IPS DF 19.7 (cell line): ENCODE measurements at regions not wholly inside any gene's neighbourhood (a gene's known extent, or its start where the extent isn't known, plus 50 kb on each side); places are given as distances from the start of the nearest gene placed in this dataset.

Experiments used
- DNase-seq: peaks from one replicate; pipeline ENCODE4 v3.0.0-alpha.2; 2013; ENCODE audit warnings: low read depth, low spot score

DNA sequence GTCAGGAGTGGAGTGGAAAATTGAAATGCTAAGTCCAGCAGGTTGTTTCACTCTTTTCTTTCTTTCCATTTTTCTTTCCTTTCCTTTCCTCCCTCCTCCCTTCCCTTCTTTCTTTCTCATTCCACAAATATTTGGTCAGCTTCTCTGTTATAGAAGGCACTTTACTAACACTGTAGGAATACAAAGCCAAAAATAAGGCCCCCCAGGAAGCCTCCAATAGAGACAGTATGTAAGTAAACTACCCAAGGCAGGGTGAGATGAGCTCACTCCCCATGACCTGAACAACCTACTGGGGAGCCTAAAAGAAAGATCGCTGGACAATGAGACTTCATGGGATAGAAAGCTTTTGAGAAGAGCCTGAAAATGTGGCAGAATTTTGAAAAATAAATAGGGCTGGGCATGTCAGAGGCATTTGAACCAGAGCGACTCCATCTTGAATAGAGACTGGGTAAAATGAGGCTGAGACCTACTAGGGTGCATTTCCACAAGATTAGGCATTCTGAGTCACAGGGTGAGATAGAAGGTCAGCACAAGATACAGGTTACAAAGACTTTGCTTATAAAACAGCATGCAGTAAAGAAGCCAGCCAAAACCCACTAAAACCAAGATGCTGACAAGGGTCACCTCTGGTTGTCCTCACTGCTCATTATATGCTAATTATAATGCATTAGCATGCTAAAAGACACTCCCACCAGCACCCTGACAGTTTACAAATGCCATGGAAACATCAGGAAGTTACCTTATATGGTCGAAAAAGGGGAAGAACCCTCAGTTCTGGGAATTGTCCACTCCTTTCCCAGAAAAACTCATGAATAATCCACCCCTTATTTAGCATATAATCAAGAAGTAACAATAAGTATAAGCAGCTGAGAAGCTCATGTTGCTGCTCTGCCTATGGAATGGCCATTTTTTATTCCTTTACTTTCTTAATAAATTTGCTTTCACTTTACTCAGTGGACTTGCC, 158.9 kb upstream of the EGFLAM start:
- no peak for DNase-seq

- DNase-seq, result no peak
Observed at GRCh38 chr5:38094889-38095288, 163.5 kb upstream of the EGFLAM start.

- no peak for DNase-seq
Observed at GRCh38 chr5:38093855-38094254, 164.5 kb upstream of the EGFLAM start.

- no peak for DNase-seq
Observed at GRCh38 chr5:38086777-38087176, 171.6 kb upstream of the EGFLAM start.

GRCh38 chr5:38079620-38080402, 178.5 kb upstream of the EGFLAM start:
- DNase-seq, result no peak

DNA sequence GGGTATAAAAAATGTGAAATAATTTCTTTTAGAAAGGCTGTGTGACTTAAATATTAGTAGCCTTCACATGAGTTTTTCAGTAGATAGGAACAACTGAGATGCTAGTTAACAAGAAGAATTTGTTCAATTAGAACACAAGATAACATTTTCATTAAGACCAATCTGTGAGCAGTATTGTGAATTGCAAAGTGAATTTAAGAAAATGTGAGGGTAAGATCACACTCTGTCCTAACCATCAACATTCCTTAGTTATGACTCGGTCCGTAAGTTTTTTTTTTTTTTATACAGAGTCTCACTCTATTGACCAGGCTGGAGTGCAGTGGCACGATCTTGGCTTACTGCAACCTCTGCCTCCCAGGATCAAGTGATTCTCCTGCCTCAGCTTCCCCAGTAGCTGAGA, 180.2 kb upstream of the EGFLAM start:
- DNase-seq, result no peak

DNA sequence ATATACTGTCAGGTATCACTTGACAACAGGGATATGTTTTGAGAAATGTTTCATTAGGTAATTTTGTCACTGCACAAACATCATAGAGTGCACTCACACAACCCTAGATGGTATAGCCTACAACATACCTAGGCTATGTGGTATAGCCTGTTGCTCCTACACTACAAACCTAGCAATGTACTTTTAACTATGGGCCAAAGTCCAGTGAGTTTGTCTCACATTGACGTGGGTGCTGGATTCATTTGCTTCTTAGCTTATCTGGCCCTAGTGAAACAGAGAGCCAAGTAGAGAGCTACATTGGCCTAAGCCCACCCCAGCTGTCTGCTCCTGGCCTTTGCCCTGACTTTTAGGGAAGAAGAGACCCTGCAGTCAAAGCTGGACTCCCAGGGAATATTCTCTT, 180.7 kb upstream of the EGFLAM start:
- DNase-seq, result no peak

DNA sequence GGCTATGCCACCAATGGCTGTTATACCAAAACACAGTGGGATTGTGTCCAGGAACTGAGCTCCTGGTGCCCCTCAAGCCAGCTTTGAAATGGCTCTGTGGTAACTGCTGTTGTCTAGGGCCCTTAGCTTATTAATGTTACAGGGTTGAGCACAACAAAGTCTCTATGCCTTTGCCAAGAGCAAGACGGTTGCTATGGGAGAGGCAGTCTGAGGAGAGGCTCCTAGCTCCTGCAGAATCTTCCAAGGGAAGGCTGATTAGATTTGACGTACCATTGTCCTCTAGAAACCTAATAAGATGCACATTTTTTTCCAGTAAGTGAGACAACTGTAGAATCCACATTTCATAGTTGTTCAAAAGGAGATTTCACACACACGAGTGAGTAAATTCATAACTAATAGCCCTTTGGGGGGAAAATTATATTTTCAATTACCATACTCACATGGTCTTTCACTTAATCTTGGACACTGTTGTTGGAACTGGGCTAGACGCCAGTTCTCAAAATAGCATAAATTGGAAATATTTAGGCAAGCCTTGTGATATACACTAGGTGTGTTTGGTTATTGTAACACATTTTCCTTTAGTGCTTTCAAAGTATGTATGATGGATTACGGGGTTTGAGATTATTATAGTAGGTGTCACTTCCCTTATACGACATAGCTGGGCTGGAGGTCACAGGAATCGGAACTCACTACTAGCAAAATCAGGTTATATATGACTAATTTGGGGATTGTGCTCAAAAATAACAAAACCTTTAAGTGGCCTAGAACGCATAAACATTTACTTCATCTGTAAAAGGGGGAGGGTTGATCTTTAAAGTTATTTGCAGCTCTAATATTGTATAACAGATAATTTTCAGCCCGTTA, 186.3 kb upstream of the EGFLAM start:
- no peak for DNase-seq

GRCh38 chr5:38070304-38070950, 187.9 kb upstream of the EGFLAM start:
- DNase-seq, result no peak

GRCh38 chr5:38069360-38069759, 189.0 kb upstream of the EGFLAM start:
- no peak for DNase-seq

DNA sequence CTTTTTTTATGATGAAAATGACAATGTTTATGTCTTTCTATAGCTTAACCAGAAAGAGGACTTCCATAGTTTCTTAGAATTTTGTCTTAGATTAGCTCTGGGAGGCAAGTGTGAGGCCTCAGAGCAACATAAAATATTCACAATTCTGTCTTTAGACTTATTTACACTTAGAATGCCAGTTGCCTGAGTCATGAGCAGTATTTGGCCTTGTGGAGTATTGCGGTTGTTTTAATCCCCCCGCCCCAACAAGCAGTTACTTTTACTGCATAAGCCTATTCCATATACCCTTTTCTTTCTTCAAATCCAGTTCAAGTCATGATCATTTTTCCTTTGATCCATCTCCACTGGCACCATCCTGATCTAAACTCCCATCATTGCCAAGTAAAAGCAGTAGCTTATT, 198.0 kb upstream of the EGFLAM start:
- no peak for DNase-seq

DNA sequence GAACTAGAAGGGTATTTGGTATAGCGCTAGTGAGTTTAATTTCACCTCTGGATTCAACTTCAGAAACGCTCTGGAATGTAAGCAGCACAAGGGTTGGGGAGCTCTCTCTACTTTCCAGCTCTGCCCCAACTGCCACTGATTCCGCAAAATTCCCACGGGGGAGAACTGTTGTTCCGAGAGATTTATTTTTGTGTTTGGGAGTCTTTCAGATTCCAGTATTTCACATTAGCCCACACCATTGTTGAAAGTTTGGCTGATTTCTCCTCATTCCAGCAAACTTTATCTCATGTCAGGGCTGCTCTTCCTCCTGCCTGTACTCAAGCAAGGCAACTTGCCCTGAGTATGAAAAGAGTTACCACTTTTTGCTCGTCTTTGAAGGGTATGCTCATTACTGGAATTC, 198.5 kb upstream of the EGFLAM start:
- no peak for DNase-seq

DNA sequence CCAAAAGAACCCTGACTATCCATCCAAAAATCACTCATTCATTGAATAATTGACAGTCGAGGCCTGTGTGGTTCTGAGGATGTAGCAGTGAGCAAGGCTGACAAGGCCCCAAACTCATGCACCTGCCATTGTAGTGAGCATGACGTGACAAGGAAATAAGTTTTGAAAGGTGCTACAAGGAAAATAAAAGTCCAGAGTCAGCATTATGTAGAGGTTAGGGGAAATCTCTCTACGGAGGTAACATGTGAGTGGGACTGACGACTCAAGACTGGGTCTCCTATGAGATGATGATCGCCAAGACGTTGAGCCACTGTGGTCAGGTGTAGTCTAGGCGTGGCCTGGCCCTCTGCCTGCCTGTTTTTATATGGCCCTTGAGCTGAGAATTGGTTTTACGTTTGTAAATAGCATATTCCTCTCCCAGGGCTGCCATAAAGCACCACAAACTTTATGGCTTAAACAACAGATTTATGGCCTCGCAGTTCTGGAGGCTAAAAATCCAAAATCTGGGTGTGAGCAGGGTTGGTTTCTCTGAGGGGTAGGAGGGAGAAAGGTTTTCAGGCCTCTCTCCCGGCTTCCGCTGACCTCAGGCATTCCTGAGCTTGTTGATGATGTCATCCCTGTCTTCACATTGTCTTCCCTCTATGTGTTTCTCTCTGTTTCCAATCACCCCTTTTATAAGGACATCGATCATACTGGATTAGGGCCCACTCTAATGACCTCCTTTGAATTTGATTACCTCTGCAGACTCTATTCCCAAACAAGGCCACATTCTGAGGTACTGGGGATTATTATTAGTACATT, 206.4 kb upstream of the EGFLAM start:
- DNase-seq, result no peak

DNA sequence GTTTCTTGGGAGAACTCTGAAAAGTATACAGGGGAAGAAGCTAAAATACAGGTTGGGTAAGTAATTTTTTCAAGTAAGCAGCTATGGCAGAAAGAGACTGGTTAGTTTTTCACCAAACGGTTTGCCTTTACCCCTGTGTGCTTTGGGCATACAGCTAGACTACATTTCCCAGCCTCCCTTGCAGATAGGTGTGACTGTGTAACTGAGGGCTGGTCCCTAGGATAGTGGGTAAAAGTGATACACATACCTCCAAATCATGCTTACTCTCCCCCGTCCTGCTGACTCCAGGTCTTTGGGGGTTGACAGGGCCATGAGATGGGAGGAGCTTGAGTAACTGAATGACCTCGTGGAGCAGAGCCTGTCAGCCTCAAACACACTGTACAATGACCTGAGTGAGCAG, 208.6 kb upstream of the GDNF start:
- no peak for DNase-seq

DNA sequence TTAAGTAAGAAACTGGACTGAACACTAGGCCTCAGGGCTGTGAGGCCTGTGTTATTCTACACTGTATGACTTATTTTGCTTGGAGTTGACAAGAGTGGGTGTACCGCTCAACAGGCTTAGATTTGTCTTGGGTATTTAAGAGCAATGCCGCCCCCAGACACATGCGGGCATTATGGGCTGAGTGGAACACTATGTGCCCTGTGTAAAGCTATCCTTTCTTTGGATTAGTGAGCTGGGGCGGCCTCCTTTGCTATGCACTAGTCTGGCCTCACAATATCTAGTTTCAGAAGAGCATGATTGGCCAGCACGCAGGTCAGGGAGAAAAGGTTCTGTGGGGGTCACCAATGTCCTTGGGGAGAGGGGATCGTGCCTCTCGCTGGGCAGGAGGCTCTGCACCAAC, 206.3 kb upstream of the GDNF start:
- no peak for DNase-seq

- no peak for DNase-seq
Observed at GRCh38 chr5:38045446-38045845, 205.6 kb upstream of the GDNF start.

DNA sequence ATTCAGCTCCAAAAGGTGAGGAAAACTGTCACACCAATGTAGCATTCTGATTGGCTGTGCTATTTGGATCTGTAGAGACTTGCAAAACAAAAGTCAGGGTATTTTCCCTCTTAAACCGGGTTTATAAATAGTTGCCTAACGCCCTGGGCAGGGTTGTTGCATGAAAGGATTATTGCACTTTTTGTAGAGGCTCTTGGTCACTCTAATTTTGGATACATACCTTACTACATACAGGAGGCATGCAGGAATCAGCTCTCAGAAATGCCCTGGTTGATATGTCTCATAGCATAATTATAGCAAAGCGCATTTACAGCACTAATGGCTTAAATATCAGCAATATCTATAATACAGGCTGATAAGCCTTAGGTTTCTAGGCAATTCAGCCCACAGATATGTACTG, 200.0 kb upstream of the GDNF start:
- DNase-seq, result no peak

DNA sequence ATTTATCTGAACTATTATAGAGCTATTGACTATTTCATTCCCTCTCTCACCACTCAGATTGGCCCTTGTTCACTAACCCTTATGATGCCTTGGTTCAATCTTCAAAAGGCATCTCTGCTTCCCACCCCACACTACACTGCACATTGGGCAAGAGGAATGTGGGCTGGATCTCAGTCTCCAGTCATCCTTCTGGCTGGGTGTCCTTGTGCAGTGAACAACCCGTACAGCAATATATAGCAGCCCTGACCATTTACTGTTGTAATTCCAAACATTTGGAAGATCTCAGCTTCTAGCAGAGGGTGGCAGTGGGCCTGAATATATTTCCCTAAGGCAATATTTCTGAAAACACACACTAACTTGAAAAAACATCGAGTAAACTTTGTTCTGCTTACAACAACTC, 199.2 kb upstream of the GDNF start:
- no peak for DNase-seq

GRCh38 chr5:38036765-38037164, 196.9 kb upstream of the GDNF start:
- DNase-seq, result no peak

DNA sequence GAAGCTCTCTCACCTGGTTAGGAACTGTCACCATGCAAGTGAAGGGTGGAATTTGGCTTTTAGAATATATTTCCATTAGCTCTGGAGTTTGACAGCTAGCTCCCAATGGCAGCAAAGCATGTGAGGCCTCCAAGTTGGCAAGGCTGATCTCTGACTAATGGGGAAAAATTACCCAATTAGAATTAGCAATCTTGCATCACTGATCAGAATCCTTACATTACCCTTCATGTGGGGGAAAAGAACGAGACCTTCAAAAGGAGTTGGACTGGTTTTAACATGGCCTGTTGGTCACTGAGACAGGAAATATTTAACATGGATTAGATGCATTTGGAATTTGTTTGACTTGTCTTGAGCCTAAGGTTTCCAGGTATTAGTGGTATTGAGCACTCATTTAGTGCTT, 192.3 kb upstream of the GDNF start:
- DNase-seq, result no peak

- no peak for DNase-seq
Observed at GRCh38 chr5:38031304-38031703, 191.5 kb upstream of the GDNF start.
